DOHH2 (cell line): ENCODE measurements at regions not wholly inside any gene's neighbourhood (a gene's known extent, or its start where the extent isn't known, plus 50 kb on each side); places are given as distances from the start of the nearest gene placed in this dataset.

ENCODE experiments used
- H3F3A ChIP-seq: fragments of 200-600 bp; sonication (generic), shearing (Covaris generic); 2 replicates; pipeline ENCODE4 v1.6.0; 2016; ENCODE audit warnings: antibody characterized with exemption, mild to moderate bottlenecking; ENCODE audit not compliant: control insufficient read depth, insufficient read depth
- H3K27ac ChIP-seq: fragments of 200-600 bp; sonication (generic); 2 replicates; pipeline ENCODE4 v1.5.1; 2014; ENCODE audit warnings: low read depth, mild to moderate bottlenecking, low read length, moderate library complexity
- H3K27me3 ChIP-seq: fragments of 200-600 bp; sonication (generic); 2 replicates; pipeline ENCODE4 v1.6.1; 2014; ENCODE audit warnings: mild to moderate bottlenecking, low read length, mixed read lengths; ENCODE audit not compliant: control insufficient read depth
- H3K36me3 ChIP-seq: fragments of 200-600 bp; sonication (generic); 2 replicates; pipeline ENCODE4 v1.6.1; 2014; ENCODE audit warnings: mild to moderate bottlenecking, low read length, moderate library complexity, mixed read lengths; ENCODE audit not compliant: control insufficient read depth
- H3K4me1 ChIP-seq: fragments of 200-600 bp; sonication (generic); 2 replicates; pipeline ENCODE4 v1.6.1; 2014; ENCODE audit warnings: mild to moderate bottlenecking, low read length, mixed read lengths; ENCODE audit not compliant: control insufficient read depth
- H3K4me2 ChIP-seq: fragments of 200-600 bp; sonication (generic); 2 replicates; pipeline ENCODE4 v1.6.0; 2014; ENCODE audit warnings: mild to moderate bottlenecking, low read length, moderate library complexity
- H3K4me3 ChIP-seq: fragments of 200-600 bp; sonication (generic); 2 replicates; pipeline ENCODE4 v1.5.1; 2014; ENCODE audit warnings: mild to moderate bottlenecking, low read length, mixed read lengths
- H3K79me2 ChIP-seq: fragments of 200-600 bp; sonication (generic); 2 replicates; pipeline ENCODE4 v1.6.1; 2014; ENCODE audit warnings: mild to moderate bottlenecking, low read length, mixed read lengths; ENCODE audit not compliant: control insufficient read depth
- H3K9me2 ChIP-seq: fragments of 200-600 bp; sonication (generic); replicated peaks from 2 replicates; pipeline ENCODE4 v1.6.1; 2014; ENCODE audit warnings: mild to moderate bottlenecking, low read length, mixed read lengths; ENCODE audit not compliant: control insufficient read depth
- H3K9me3 ChIP-seq: fragments of 200-600 bp; sonication (generic); 2 replicates; pipeline ENCODE4 v1.6.1; 2014; ENCODE audit warnings: antibody characterized with exemption, low read length, mixed read lengths; ENCODE audit not compliant: control insufficient read depth, insufficient read depth
- H4K20me1 ChIP-seq: fragments of 200-600 bp; sonication (generic); 2 replicates; pipeline ENCODE4 v1.6.0; 2014; ENCODE audit warnings: low read depth, mild to moderate bottlenecking, antibody characterized with exemption, low read length, moderate library complexity; ENCODE audit not compliant: control insufficient read depth, insufficient read depth
- EZH2phosphoT487 ChIP-seq: fragments of 200-600 bp; sonication (generic); IDR thresholded peaks from 2 replicates; pipeline ENCODE4 v1.6.1; 2017; ENCODE audit warnings: borderline replicate concordance, mild to moderate bottlenecking, antibody characterized with exemption, low read length, moderate library complexity, mixed read lengths
- TF ChIP-seq, protein P1 (sequence below): fragments of 200-600 bp; sonication (generic); IDR thresholded peaks from one replicate; pipeline ENCODE4 v1.5.1; 2014; ENCODE audit warnings: antibody characterized with exemption, mild to moderate bottlenecking, low read depth, low read length; ENCODE audit not compliant: poor library complexity, severe bottlenecking

DNA sequence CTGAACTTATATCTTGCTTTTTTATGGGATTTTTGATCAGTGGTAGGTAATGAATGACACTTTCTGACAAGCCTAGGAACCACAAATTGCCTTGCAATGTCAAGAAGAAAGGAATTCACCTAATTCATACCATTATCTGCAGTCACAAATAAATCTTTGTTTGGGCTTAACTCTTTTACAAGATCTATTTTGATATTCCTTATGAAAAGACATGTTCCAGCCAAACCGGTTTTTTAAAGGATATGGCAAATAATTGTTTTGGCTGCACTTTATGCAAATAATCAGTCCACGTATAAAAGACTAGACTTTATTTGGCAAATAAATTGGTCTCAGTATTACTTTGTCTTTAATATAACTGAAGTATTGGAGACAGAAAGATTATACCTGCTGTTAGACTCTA is 771.7 kb upstream of the ADGRB3 start:
- no peaks in the 10 kb centered on the region for H3K4me1 ChIP-seq
- H3K9me3 ChIP-seq: no peaks in the 10 kb centered on the region
- H3F3A ChIP-seq: no peaks in the 10 kb centered on the region
- H3K27me3 ChIP-seq: no peaks in the 10 kb centered on the region
- no peak for TF ChIP-seq EZH2phosphoT487
- TF ChIP-seq, protein P1, sequence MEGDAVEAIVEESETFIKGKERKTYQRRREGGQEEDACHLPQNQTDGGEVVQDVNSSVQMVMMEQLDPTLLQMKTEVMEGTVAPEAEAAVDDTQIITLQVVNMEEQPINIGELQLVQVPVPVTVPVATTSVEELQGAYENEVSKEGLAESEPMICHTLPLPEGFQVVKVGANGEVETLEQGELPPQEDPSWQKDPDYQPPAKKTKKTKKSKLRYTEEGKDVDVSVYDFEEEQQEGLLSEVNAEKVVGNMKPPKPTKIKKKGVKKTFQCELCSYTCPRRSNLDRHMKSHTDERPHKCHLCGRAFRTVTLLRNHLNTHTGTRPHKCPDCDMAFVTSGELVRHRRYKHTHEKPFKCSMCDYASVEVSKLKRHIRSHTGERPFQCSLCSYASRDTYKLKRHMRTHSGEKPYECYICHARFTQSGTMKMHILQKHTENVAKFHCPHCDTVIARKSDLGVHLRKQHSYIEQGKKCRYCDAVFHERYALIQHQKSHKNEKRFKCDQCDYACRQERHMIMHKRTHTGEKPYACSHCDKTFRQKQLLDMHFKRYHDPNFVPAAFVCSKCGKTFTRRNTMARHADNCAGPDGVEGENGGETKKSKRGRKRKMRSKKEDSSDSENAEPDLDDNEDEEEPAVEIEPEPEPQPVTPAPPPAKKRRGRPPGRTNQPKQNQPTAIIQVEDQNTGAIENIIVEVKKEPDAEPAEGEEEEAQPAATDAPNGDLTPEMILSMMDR: no peak
- H3K4me2 ChIP-seq: no peak overlapping the region
- H3K4me3 ChIP-seq: no peak overlapping the region
- H3K27ac ChIP-seq: no peak overlapping the region
- no peaks in the 10 kb centered on the region for H3K36me3 ChIP-seq
- no peaks in the 10 kb centered on the region for H3K79me2 ChIP-seq
- no peaks in the 10 kb centered on the region for H4K20me1 ChIP-seq
- no peaks in the 10 kb centered on the region for H3K9me2 ChIP-seq

GRCh38 chr6:67854098-67854497 is 781.0 kb upstream of the ADGRB3 start:
- no peaks in the 10 kb centered on the region for H3K79me2 ChIP-seq
- H3F3A ChIP-seq: no peaks in the 10 kb centered on the region
- no peaks in the 10 kb centered on the region for H4K20me1 ChIP-seq
- H3K4me1 ChIP-seq: no peaks in the 10 kb centered on the region
- TF ChIP-seq, protein P1: no peak
- no peak for TF ChIP-seq EZH2phosphoT487
- H3K9me2 ChIP-seq: no peaks in the 10 kb centered on the region
- no peak overlapping the region for H3K4me2 ChIP-seq
- no peaks in the 10 kb centered on the region for H3K36me3 ChIP-seq
- H3K27me3 ChIP-seq: no peaks in the 10 kb centered on the region
- no peak overlapping the region for H3K4me3 ChIP-seq
- H3K9me3 ChIP-seq: no peaks in the 10 kb centered on the region
- H3K27ac ChIP-seq: no peak overlapping the region

DNA sequence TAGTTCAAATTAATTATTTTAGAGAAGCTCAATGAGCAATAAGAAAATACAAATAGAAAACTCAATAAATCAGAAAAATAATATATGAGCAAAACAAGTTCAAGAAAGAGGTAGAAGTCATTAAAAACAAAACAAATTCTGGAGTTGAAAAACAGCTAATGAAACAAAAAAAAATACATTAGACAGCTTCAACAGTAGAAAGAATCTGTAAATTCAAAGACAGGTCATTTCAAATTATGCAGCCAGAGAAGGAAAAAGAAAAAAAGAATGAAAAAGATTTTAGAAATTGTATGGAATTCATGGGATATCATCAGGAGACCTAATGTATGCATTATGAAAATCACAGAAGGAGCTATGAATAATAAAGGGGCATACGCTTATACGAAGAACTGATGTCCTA is 795.3 kb upstream of the ADGRB3 start:
- Histone ChIP-seq H3K79me2 (no peaks in the 10 kb centered on the region), H3K27ac (no peak overlapping the region), H3K36me3 (no peaks in the 10 kb centered on the region), H3K9me2 (no peaks in the 10 kb centered on the region), H3K4me1 (no peaks in the 10 kb centered on the region), H3K9me3 (no peaks in the 10 kb centered on the region), H4K20me1 (no peaks in the 10 kb centered on the region), H3F3A (no peaks in the 10 kb centered on the region), H3K4me3 (no peak overlapping the region), H3K4me2 (no peak overlapping the region), H3K27me3 (no peaks in the 10 kb centered on the region)
- TF ChIP-seq EZH2phosphoT487: no peak
- TF ChIP-seq, protein P1: no peak
